SW 1271 (cell line): ENCODE measurements at regions not wholly inside any gene's neighbourhood (a gene's known extent, or its start where the extent isn't known, plus 50 kb on each side); places are given as distances from the start of the nearest gene placed in this dataset.

Experiments used
- DNase-seq, 2 experiments: peaks; one replicate each; lab custom pipeline; 2025; lab: John Stamatoyannopoulos, UW

GRCh38 chr10:81792729-81793128 is 82.3 kb upstream of the NRG3 start:
- no peak for DNase-seq

GRCh38 chr10:81806842-81807241 is 68.2 kb upstream of the NRG3 start:
- DNase-seq: no peak

- no peak for DNase-seq
Measured at GRCh38 chr10:81814842-81815241, 60.2 kb upstream of the NRG3 start.

GRCh38 chr10:81817596-81818170 is 57.3 kb upstream of the NRG3 start:
- no peak for DNase-seq

- no peak for DNase-seq
Measured at GRCh38 chr10:81820418-81820817, 54.6 kb upstream of the NRG3 start.
